GM04504 (cell line): ENCODE measurements at regions not wholly inside any gene's neighbourhood (a gene's known extent, or its start where the extent isn't known, plus 50 kb on each side); places are given as distances from the start of the nearest gene placed in this dataset.

Experiments used
- DNase-seq: peaks from one replicate; pipeline ENCODE4 v3.0.0-alpha.2; 2012; ENCODE audit warnings: low read depth

GRCh38 chr17:73954951-73955350, 248.5 kb upstream of the RPL38 start:
- DNase-seq: no peak

DNA sequence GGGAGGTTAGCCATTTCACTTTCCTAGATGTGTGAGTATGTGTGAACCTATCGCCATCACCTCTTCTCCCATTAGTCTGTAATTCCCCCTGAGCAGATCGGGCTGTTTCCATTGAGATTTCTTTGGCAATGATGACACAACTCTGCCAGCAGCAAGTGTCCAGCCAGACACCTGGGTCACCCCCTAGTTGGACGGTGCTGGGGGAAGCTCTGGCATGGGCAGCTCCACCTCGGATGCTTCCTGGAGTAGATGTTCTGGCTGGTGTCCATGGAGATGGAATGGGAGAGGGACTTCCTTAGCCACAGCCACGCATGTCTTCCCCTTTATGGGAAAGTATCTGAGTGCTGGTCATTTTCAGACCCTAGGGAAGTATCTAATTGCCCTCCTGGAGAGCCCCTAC, 247.9 kb upstream of the RPL38 start:
- no peak for DNase-seq

- DNase-seq: no peak
Observed at GRCh38 chr17:73956169-73956568, 247.3 kb upstream of the RPL38 start.

DNA sequence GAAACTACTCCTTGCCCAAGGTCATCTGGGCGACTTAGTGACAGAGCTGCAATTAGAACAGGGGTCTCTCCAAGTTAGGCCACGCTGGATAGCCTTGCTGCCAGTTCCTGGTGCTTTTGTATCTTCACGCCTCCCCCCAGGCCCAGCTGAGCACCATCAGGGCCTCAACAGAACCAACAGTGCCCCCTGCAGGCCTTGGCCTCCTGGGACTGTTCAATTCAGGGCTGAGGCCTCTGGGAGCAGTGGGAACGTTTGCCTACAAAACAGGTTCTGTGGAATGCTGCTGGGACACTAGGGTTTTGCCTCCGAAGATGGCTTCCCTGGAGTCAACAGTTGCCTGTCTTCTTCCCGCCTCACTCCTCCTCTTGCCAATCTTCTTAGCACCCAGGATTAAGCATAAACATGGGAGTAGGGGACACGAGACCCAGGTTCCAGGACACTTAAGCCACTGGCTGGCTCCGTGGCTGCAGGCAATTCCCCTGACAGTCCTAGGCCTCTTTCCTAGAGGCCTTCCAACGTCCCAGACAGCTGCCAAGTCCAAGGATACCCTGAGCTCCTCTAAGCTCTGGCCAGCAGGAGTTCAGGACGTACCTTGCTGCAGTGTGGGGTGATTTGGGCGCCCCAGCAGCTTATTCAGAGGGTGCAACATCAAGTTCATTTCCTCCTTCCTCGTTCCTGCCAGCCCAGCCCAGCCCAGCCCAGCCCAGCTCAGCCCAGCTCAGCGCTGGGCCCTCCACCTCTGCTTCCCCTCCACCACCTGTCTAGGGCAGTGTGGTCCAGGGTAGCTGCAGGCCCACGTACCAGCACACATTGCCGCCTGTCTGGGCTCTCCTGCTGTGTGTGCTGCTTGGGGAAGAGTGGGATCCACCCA, 246.6 kb upstream of the RPL38 start:
- no peak for DNase-seq

DNA sequence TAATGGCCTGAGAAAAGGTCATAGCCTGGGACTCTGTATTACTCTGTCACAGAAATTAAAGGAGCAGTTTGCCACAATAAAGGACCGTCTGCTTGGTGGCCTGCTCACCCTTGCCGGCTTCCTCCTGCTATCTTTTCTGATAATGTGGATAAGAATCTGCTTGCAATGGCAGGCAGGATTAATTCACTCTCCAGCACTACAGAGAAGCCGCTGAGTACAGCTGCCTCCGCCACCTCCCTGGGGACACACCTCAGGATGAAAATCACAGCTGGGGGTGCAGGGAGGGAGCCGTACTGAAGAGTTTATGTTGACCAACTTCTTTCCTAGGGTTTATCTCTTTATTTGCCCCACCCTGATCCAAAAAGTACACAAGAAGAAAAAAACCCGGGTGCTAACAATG, 245.9 kb upstream of the RPL38 start:
- no peak for DNase-seq

DNA sequence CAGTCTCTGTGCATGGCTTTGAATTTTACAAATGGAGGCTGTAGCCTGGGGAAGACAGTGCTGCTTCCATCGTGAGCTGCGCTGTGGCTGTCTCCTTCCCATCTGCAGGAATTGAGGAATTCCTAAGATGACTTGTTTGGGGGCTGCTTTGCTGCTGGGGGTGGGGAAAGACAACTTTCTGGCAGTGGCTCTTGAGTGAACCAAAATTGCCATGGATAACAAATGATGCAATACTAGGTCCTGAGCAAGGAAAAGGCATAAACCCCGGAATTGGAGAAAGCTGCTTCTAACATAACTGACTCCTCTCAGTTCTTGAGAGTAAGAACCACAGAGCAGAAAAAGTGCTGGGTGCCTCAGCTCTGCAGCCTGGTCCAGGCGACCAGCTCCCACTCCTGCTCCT, 245.0 kb upstream of the RPL38 start:
- DNase-seq: no peak

DNA sequence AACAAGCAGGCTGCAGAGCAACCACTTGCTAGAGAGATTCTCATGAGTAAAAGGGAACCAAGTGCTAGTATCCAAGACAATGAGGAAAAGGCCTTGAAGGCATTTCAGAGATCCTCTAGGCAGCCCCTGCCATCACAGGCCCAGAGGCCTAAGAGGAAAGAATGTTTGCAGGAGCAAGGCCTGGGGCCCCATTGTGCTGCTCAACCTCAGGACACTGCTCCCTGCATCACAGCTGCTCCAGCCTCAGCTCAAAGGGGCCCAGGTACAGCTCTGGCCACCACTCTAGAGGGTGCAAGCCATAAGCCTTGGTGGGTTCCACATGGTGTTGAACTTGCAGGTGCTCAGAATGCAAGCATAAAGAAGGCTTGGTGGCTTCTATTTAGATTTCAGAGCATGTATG, 243.0 kb upstream of the RPL38 start:
- no peak for DNase-seq

GRCh38 chr17:73962308-73962707, 241.2 kb upstream of the RPL38 start:
- no peak for DNase-seq

DNA sequence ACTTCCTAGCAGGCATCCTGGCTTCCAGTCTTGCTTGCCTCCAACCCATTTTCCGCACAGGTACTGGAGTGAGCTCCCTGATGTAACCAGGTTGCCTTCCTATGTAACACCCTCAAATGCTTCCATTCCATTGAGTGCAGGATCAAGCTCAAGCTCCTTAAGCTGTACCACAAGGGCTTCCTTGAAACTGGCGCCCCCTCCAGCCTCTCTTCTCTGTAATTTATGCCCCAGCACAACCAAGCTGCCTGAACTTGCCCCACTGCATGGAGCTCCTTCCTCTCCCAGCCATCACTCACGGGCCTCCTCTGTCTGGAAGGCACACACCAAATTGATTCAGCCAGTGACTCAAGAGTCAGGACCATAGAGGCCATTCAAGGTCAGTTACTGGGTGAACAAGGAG, 234.8 kb upstream of the RPL38 start:
- no peak for DNase-seq

DNA sequence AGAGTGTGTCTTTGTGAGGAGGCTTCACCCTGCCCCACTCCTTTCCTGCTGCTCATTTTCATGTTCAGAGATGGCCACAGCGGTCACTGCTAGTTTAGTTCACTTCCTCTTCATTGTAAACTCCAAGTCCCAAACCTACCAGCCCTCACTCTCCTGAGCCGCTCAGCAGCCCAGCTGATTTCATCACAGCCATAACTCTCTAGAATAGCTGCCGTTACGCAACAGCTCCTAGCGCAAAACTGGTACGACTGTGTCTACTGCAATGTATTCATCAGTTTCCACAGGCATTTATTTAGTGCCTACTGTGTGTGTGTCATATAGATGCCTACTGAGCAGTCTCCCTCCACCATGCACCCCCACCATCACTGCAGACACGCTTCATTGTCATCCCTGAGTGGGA, 233.5 kb upstream of the RPL38 start:
- DNase-seq: no peak

DNA sequence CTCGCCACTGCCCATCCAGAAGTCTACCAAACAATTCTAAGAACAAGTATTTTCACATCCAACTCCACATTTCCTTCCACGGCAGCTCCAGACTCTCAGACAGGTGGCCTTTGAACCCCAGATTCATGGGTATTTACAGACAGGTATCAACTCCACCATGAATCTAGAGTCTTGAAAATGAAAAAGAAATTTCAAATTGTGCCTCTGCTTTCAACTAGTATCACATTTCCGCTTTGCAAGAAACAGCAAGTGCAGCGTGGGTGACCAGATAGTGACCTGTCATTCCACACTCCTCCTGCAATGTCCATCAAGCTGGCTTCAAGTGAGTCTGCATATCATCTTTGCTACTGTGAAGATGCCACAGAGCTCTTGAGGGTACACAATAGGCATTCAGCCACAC, 232.4 kb upstream of the RPL38 start:
- DNase-seq: no peak

DNA sequence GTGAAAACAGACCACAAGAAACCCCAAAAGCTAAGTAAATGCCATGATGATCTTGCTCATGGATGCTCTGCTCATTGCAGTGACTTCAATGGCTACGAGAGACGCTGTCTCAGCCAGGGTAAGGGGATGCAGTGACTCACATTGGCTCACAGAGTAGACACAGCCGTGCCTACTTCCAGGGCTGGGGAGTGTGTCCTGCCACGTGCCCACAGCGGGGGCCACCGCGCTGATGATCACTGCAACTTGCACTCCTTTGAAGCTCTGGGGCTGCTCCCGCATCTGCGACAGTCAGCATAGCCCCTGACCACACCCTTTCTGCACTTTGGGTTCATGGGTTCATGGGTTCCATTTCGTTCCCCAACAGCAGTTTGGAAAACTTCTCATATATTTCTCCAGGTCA, 231.4 kb upstream of the RPL38 start:
- no peak for DNase-seq

GRCh38 chr17:73972901-73973300, 230.6 kb upstream of the RPL38 start:
- DNase-seq: no peak

GRCh38 chr17:73973586-73974409, 229.7 kb upstream of the RPL38 start:
- DNase-seq: no peak

DNA sequence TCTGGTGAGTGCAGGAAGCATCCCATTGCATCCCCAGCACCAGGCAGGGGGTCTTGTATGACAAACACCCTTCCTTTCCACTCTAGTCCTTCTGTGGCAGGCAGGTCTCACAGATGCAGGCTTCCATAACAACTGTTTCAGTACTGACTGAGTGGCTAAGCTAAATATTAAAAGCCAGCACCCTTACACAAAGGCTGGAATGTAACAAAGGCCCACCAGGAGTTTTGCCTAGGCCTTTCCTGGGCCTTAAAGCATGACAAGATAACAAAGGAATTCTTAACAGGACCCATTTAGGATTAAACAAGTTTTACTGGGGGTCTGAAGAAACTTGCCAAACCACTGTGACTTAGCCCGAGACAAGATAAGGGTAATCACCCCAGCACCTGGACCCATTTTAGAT, 228.9 kb upstream of the RPL38 start:
- no peak for DNase-seq

DNA sequence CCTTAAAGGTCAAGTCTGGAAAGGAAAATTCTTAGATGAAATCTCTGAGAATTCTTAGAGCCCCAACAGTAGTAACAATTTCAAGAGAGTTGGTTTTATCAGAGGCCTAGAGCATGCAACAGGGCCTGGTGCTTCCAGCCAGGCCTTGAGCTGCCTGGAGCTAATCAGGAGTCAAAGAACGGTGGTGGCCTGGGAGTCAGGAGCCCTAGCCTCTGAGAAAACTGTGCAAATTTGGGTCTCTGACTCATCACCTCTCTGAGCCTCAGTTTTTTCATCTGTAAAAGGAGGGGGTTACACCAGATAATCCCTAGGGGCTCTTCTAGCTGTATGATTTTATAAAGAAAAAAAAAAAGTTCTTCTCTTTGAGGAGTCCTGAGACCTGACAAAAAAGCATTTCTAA, 227.3 kb upstream of the RPL38 start:
- DNase-seq: no peak

- DNase-seq: no peak
Observed at GRCh38 chr17:73976676-73977521, 226.6 kb upstream of the RPL38 start.

DNA sequence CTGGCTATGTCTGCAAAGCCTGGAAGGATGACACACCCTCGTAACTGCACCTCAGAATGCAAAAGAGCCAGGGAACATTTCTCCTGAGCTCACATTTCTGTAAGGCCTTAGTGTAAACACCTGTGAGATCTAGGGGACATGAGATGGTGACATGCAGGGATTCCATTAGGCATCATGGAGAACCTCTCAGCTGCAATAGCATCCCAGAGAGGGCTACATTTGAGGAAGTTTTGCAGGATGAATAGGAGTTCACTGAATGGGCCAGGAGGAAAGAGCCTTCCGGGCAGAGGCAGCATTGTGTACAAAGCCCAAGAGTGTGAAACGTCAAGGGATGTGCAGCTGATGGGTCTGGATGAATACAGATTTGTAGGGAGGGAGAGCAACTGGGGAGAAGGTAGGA, 223.0 kb upstream of the RPL38 start:
- DNase-seq: no peak

DNA sequence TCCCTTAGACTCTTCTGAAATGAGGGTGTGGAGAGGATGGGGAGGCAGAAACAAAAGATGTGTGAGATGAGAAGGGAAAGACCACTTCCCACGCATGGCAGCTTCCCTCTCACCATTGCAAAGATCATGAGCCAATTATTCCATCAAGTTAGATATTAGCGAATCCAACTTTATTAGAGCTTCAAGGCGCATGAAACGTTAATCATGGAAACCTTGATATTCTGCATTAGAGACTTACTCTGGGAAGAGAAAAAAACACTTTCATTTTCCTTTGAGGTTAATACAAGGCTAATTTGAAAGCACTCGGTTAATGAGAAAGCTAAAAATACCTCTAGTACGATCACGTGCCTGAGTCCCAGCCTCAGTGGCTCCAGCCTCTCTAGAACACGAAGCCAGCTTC, 220.6 kb upstream of the RPL38 start:
- no peak for DNase-seq

DNA sequence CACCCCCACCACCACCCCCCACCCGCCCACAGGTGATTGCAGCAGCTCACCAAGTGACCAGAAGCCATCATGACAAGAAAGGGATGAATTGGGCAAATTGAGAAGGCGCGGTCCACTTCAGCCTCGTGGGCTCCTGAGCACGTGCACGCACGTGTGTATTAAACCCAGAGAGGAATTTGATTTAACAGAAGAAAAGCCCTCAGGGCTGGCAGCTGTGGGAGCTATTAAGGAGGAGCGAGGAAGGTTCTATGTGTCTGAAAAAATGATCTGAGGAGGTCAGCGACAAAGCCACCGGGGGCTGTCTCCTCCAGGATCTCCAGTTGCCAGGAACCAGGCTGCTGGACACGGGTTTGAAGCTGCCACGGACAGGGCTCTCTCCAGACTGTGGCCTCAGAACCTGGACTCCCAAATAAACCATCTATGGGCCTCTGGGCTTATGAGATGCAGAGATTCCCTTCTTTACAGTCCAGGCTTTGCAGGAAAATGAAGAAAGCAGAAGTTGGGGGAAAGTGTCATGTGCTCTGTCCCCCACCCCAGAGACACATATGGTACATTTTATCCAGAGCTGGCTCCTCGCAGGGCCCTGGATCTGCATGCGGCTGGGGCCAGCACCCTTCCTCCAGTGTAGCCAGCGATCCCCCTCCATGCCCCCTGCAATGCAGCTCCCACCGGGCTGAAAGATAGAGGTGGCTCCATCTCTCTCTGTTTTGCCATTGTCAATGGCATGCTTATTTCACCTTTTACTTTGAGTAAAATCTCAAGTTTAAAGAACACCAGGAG, 219.7 kb upstream of the RPL38 start:
- no peak for DNase-seq

GRCh38 chr17:73984941-73985340, 218.5 kb upstream of the RPL38 start:
- DNase-seq: no peak
